ENCODE measurements at regions not wholly inside any gene's neighbourhood (a gene's known extent, or its start where the extent isn't known, plus 50 kb on each side); places are given as distances from the start of the nearest gene placed in this dataset.

GRCh38 chr5:51201024-51201423, 182.2 kb upstream of the ISL1 start:
- TF ChIP-seq SUZ12 (IDR thresholded peaks at IDR 0.05): no peak
- TF ChIP-seq ZNF384 (IDR thresholded peaks at IDR 0.05): no peak
- no peak for TF ChIP-seq SP1 (IDR thresholded peaks at IDR 0.05)
- TF ChIP-seq FOXK2 (IDR thresholded peaks at IDR 0.05): no peak
- no peak for TF ChIP-seq BHLHE40 (IDR thresholded peaks at IDR 0.05; ENCODE audit: borderline replicate concordance)
- TF ChIP-seq FOXM1 (IDR thresholded peaks at IDR 0.05; ENCODE audit: borderline replicate concordance): no peak
- no peak for TF ChIP-seq HDGF (IDR thresholded peaks at IDR 0.05; ENCODE audit: borderline replicate concordance)
- TF ChIP-seq ELF4 (IDR thresholded peaks at IDR 0.05): no peak
- TF ChIP-seq CTBP1 (IDR thresholded peaks at IDR 0.05; ENCODE audit: borderline replicate concordance): no peak
- no peak for TF ChIP-seq NFRKB (IDR thresholded peaks at IDR 0.05)
